ENCODE measurements at regions not wholly inside any gene's neighbourhood (a gene's known extent, or its start where the extent isn't known, plus 50 kb on each side); places are given as distances from the start of the nearest gene placed in this dataset.

GRCh38 chr16:79977940-79978836 lies 377.7 kb upstream of the MAF start:
- no peak overlapping the region for H3K4me3 ChIP-seq
- H3K27ac ChIP-seq, result no peak overlapping the region
- ATAC-seq, result no peak
- no peaks in the 10 kb centered on the region for H3K9me3 ChIP-seq
- TF ChIP-seq POLR2A (IDR thresholded peaks at IDR 0.05), result no peak
- TF ChIP-seq, protein P1, sequence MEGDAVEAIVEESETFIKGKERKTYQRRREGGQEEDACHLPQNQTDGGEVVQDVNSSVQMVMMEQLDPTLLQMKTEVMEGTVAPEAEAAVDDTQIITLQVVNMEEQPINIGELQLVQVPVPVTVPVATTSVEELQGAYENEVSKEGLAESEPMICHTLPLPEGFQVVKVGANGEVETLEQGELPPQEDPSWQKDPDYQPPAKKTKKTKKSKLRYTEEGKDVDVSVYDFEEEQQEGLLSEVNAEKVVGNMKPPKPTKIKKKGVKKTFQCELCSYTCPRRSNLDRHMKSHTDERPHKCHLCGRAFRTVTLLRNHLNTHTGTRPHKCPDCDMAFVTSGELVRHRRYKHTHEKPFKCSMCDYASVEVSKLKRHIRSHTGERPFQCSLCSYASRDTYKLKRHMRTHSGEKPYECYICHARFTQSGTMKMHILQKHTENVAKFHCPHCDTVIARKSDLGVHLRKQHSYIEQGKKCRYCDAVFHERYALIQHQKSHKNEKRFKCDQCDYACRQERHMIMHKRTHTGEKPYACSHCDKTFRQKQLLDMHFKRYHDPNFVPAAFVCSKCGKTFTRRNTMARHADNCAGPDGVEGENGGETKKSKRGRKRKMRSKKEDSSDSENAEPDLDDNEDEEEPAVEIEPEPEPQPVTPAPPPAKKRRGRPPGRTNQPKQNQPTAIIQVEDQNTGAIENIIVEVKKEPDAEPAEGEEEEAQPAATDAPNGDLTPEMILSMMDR (IDR thresholded peaks at IDR 0.05), result no peak
- no peaks in the 10 kb centered on the region for H3K4me1 ChIP-seq
- WGBS (ENCODE audit: insufficient coverage, low coverage, low lambda C conversion rate, missing lambda C conversion rate), result 63% methylated on average over 4 of the region's 9 CpGs
- intact Hi-C loops (cut with DNase I), result no loop called here
- no peak for DNase-seq
- H3K36me3 ChIP-seq, result no peaks in the 10 kb centered on the region
- no peaks in the 10 kb centered on the region for H3K27me3 ChIP-seq

GRCh38 chr16:79973320-79973719 lies 372.8 kb upstream of the MAF start:
- TF ChIP-seq, protein P1 (IDR thresholded peaks at IDR 0.05), result no peak
- Histone ChIP-seq H3K4me1 (peaks cover 0 to 31% (median 9%) of the 10 kb centered on the region in 4 donors), H3K27me3 (no peaks in the 10 kb centered on the region), H3K4me3 (no peak overlapping the region), H3K27ac (no peak overlapping the region), H3K9me3 (no peaks in the 10 kb centered on the region), H3K36me3 (no peaks in the 10 kb centered on the region)
- 49% methylated on average over 2 of the region's 2 CpGs for WGBS (ENCODE audit: insufficient coverage, low coverage, low lambda C conversion rate, missing lambda C conversion rate)
- ATAC-seq (no peak), DNase-seq (no peak)
- intact Hi-C loops (cut with DNase I), result no loop called here

DNA sequence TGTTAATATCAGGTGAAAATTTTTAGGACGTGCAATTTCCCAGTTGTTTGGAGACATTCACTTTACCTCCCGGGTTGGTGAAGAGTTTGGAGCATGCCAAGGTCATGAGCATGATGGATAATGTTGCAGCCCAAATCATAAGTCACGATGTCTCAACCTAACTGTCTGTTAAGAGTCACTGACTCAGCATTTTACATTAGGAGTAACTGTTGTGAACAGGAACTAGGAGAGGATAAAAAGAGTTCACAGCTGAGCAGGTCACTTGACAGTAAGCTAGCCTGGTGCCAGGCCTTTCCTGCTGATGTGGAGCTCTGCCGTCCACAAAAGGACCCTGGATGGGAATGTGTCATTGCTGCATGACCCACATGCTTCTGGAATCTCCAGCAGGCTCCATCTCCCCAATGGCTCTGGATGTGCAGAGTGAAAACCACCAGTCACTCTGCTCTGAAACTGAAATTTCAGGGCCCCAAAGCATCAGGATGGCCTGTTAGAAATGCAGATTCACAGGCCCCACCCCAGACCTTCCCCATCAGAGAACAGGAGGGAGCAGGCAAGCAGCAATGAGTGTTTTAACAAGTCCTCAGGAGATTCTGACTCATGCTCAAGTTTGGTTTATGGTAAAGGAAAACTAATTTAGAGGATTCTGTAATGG lies 371.6 kb upstream of the MAF start:
- no peak overlapping the region for H3K4me3 ChIP-seq
- ATAC-seq, result peak in 2 of 4 donors; percentile 24 to 43
- no peak overlapping the region for H3K27ac ChIP-seq
- no peaks in the 10 kb centered on the region for H3K9me3 ChIP-seq
- H3K27me3 ChIP-seq, result no peaks in the 10 kb centered on the region
- intact Hi-C loops (cut with DNase I), result no loop called here
- H3K4me1 ChIP-seq, result peaks cover 0 to 31% (median 9%) of the 10 kb centered on the region in 4 donors
- no peak for DNase-seq
- no peaks in the 10 kb centered on the region for H3K36me3 ChIP-seq
- no peak for TF ChIP-seq POLR2A (IDR thresholded peaks at IDR 0.05)
- 34% methylated on average over 4 of the region's 4 CpGs for WGBS (ENCODE audit: insufficient coverage, low coverage, low lambda C conversion rate, missing lambda C conversion rate)

- intact Hi-C loops (cut with DNase I), result no loop called here
- H3K27ac ChIP-seq, result peak overlapping the region in 2 of 3 donors; percentile 22 to 61
- ATAC-seq, result no peak
These were observed 370.7 kb upstream of the MAF start for GRCh38 chr16:79971237-79971572.

More at GRCh38 chr16:79971237-79971572, 370.7 kb upstream of the MAF start:
- no peaks in the 10 kb centered on the region for H3K36me3 ChIP-seq
- H3K9me3 ChIP-seq, result no peaks in the 10 kb centered on the region
- peaks cover 0 to 31% (median 9%) of the 10 kb centered on the region in 4 donors for H3K4me1 ChIP-seq
- H3K27me3 ChIP-seq, result no peaks in the 10 kb centered on the region
- H3K4me3 ChIP-seq, result no peak overlapping the region
- no peak for TF ChIP-seq POLR2A (IDR thresholded peaks at IDR 0.05)
- TF ChIP-seq, protein P1 (IDR thresholded peaks at IDR 0.05), result no peak
- no peak for DNase-seq

All from right lobe of liver (tissue), 6 donors.